ENCODE measurements at regions not wholly inside any gene's neighbourhood (a gene's known extent, or its start where the extent isn't known, plus 50 kb on each side); places are given as distances from the start of the nearest gene placed in this dataset.

DNA sequence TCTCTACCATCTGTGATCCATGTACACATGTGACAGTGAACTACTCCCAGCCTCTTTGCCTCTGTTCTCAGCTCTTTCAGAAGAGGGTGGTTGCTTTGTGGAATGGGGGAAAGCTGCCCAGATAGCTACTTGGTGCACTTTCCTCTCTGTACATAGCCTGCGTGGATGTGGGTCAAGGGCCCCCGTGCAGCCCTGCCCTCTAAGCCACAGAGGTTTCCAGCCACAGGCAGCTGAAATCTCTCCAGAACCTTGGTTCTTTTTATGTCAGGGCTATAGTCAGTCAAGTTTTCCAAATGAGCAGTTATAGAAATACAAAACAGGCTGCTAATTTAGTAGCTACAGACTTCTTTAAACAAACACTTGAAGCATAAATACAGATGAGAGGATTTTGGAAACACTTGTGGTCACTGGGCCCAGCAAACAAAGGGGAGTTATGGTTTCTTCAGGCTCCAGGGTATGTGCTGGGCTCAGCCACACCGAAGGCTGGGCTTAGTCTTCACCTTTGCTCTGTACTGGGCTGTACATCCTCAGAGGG is 199.7 kb upstream of the ASIC2 start:
- no peak overlapping the region for H3K4me2 ChIP-seq (ENCODE audit: low read length)

DNA sequence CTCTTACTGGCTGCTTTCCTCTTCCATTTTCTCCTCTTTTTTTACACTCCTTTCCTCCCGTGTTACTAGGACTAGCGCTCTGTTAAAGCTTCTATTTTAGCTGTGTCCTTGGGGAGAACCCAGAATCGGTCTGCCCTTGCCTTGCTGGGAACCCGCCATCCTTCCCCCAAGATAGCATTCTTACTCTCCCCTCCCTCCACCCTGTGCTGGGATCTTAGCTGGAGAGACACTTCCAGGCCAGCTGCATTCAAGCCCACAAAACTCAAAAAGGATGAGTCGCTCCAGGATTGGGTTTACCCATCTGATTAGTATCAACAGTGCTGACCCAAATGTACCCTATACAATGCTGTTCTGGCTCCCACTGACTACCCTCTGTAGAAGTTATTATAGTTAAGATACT is 200.5 kb upstream of the ASIC2 start:
- TF ChIP-seq, protein P1, sequence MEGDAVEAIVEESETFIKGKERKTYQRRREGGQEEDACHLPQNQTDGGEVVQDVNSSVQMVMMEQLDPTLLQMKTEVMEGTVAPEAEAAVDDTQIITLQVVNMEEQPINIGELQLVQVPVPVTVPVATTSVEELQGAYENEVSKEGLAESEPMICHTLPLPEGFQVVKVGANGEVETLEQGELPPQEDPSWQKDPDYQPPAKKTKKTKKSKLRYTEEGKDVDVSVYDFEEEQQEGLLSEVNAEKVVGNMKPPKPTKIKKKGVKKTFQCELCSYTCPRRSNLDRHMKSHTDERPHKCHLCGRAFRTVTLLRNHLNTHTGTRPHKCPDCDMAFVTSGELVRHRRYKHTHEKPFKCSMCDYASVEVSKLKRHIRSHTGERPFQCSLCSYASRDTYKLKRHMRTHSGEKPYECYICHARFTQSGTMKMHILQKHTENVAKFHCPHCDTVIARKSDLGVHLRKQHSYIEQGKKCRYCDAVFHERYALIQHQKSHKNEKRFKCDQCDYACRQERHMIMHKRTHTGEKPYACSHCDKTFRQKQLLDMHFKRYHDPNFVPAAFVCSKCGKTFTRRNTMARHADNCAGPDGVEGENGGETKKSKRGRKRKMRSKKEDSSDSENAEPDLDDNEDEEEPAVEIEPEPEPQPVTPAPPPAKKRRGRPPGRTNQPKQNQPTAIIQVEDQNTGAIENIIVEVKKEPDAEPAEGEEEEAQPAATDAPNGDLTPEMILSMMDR (IDR thresholded peaks at IDR 0.05; ENCODE audit: low read depth, low read length): no peak
- TF ChIP-seq EZH2phosphoT487 (IDR thresholded peaks at IDR 0.05; ENCODE audit: low read depth): no peak
- Histone ChIP-seq H3K36me3 (replicated peaks; ENCODE audit: low read depth, low read length) (no peaks in the 10 kb centered on the region), H3K79me2 (ENCODE audit: low read length) (no peaks in the 10 kb centered on the region), H3K9ac (ENCODE audit: low read length) (no peak overlapping the region), H3K9me3 (ENCODE audit: insufficient read depth, low read length) (no peaks in the 10 kb centered on the region), H2AFZ (ENCODE audit: low read depth, low read length) (no peak overlapping the region), H3K27ac (ENCODE audit: low read length) (no peak overlapping the region), H3K4me2 (ENCODE audit: low read length) (no peak overlapping the region), H3K4me1 (ENCODE audit: low read length) (no peaks in the 10 kb centered on the region), H3K4me3 (ENCODE audit: low read length) (no peak overlapping the region), H4K20me1 (ENCODE audit: insufficient read depth, low read length) (no peaks in the 10 kb centered on the region), H3K27me3 (ENCODE audit: low read depth, low read length) (peaks cover 14% of the 10 kb centered on the region; the same call in 1 of the 2 replicates)

More for the DNA sequence above, 199.7 kb upstream of the ASIC2 start:
- TF ChIP-seq EZH2phosphoT487 (IDR thresholded peaks at IDR 0.05; ENCODE audit: low read depth): no peak
- TF ChIP-seq, protein P1 (IDR thresholded peaks at IDR 0.05; ENCODE audit: low read depth, low read length): no peak
- Histone ChIP-seq H3K4me3 (ENCODE audit: low read length) (no peak overlapping the region), H2AFZ (ENCODE audit: low read depth, low read length) (no peak overlapping the region), H3K9ac (ENCODE audit: low read length) (no peak overlapping the region), H3K79me2 (ENCODE audit: low read length) (no peaks in the 10 kb centered on the region), H3K27me3 (ENCODE audit: low read depth, low read length) (peaks cover 14% of the 10 kb centered on the region; the same call in 1 of the 2 replicates), H4K20me1 (ENCODE audit: insufficient read depth, low read length) (no peaks in the 10 kb centered on the region), H3K4me1 (ENCODE audit: low read length) (no peaks in the 10 kb centered on the region), H3K27ac (ENCODE audit: low read length) (no peak overlapping the region), H3K9me3 (ENCODE audit: insufficient read depth, low read length) (no peaks in the 10 kb centered on the region), H3K36me3 (replicated peaks; ENCODE audit: low read depth, low read length) (no peaks in the 10 kb centered on the region)

DNA sequence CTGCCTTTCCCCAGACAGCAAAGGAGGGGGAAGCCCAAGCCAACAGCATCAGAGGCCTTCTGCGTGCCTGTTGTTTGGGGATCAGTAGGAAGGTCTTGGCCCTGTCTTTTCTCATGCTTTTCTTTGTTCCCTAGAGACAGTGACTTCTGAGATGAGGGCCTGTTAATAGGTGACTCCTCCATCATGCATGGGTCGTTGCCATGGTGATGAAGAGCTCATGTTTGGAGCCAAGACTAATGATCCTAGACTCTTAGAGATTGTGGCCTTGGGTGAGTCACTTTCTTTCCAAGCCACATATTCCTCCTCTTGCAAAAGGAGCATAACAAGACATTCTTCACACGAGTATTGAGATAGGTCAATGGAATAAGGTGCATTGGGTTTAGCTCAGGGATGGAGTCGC is 201.1 kb upstream of the ASIC2 start:
- Histone ChIP-seq H3K4me1 (ENCODE audit: low read length) (no peaks in the 10 kb centered on the region), H3K4me3 (ENCODE audit: low read length) (no peak overlapping the region), H3K9me3 (ENCODE audit: insufficient read depth, low read length) (no peaks in the 10 kb centered on the region), H3K79me2 (ENCODE audit: low read length) (no peaks in the 10 kb centered on the region), H3K36me3 (replicated peaks; ENCODE audit: low read depth, low read length) (no peaks in the 10 kb centered on the region), H4K20me1 (ENCODE audit: insufficient read depth, low read length) (no peaks in the 10 kb centered on the region), H3K9ac (ENCODE audit: low read length) (no peak overlapping the region), H2AFZ (ENCODE audit: low read depth, low read length) (no peak overlapping the region), H3K4me2 (ENCODE audit: low read length) (no peak overlapping the region), H3K27ac (ENCODE audit: low read length) (no peak overlapping the region), H3K27me3 (ENCODE audit: low read depth, low read length) (peaks cover 20% of the 10 kb centered on the region; the same call in 1 of the 2 replicates)
- TF ChIP-seq, protein P1 (IDR thresholded peaks at IDR 0.05; ENCODE audit: low read depth, low read length): no peak
- no peak for TF ChIP-seq EZH2phosphoT487 (IDR thresholded peaks at IDR 0.05; ENCODE audit: low read depth)

DNA sequence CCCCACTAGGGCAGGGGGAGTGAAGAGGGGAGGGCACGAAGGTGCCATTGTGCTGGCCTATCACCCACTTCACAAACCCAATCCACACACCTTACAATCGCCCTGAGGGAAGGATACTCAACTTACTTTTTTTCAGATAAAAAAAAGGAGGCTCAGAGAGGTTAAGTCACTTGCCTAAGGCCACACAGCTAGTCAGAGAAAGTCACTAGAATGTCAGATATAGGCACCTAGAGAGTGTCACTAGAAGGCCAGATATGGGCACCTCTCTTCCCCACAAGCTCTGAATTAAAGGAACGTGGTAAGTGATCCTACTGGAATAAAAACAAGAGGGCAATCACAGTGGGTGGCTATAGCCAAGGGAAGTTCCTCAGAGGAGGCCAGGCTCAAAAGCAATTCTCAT is 204.5 kb upstream of the ASIC2 start:
- no peak overlapping the region for H3K4me2 ChIP-seq (ENCODE audit: low read length)
- TF ChIP-seq EZH2phosphoT487 (IDR thresholded peaks at IDR 0.05; ENCODE audit: low read depth): no peak
- TF ChIP-seq, protein P1 (IDR thresholded peaks at IDR 0.05; ENCODE audit: low read depth, low read length): no peak
- H3K79me2 ChIP-seq (ENCODE audit: low read length): no peaks in the 10 kb centered on the region
- H3K9ac ChIP-seq (ENCODE audit: low read length): no peak overlapping the region
- no peak overlapping the region for H2AFZ ChIP-seq (ENCODE audit: low read depth, low read length)
- H3K4me3 ChIP-seq (ENCODE audit: low read length): no peak overlapping the region
- no peaks in the 10 kb centered on the region for H3K36me3 ChIP-seq (replicated peaks; ENCODE audit: low read depth, low read length)
- peaks cover 20% of the 10 kb centered on the region; the same call in 1 of the 2 replicates for H3K27me3 ChIP-seq (ENCODE audit: low read depth, low read length)
- no peaks in the 10 kb centered on the region for H3K4me1 ChIP-seq (ENCODE audit: low read length)
- no peaks in the 10 kb centered on the region for H4K20me1 ChIP-seq (ENCODE audit: insufficient read depth, low read length)
- H3K9me3 ChIP-seq (ENCODE audit: insufficient read depth, low read length): no peaks in the 10 kb centered on the region
- H3K27ac ChIP-seq (ENCODE audit: low read length): no peak overlapping the region

Measured in OCI-LY3 (cell line).